Brain microvascular endothelial cell (primary cell): ENCODE measurements at regions not wholly inside any gene's neighbourhood (a gene's known extent, or its start where the extent isn't known, plus 50 kb on each side); places are given as distances from the start of the nearest gene placed in this dataset.

Experiments used
- DNase-seq: peaks from one replicate; pipeline ENCODE4 v3.0.0-alpha.2; 2020
- H3K27ac ChIP-seq: fragments of 250-450 bp; sonication (Bioruptor Pico); 2 replicates; pipeline ENCODE4 v1.5.1; 2020; ENCODE audit warnings: mild to moderate bottlenecking, moderate library complexity
- H3K27me3 ChIP-seq: fragments of 250-450 bp; sonication (Bioruptor Pico); replicated peaks from 2 replicates; pipeline ENCODE4 v1.5.1; 2020; ENCODE audit warnings: mild to moderate bottlenecking
- H3K36me3 ChIP-seq: fragments of 250-450 bp; sonication (Bioruptor Pico); replicated peaks from 2 replicates; pipeline ENCODE4 v1.5.1; 2020; ENCODE audit warnings: mild to moderate bottlenecking
- H3K4me3 ChIP-seq: 2 replicates; pipeline ENCODE4 v1.5.1; 2011; ENCODE audit warnings: low read depth, mild to moderate bottlenecking, control low read depth, low read length, moderate library complexity
- CTCF ChIP-seq: IDR thresholded peaks from 2 replicates; pipeline ENCODE4 v1.5.1; 2011; ENCODE audit warnings: low read depth, mild to moderate bottlenecking, moderate library complexity, low read length, control low read depth, inconsistent platforms; ENCODE audit errors: missing control alignments
- in situ Hi-C: cut with HindIII; loops from 2 replicates; pipeline ENCODE4 v1.10.0; 2017; ENCODE audit warnings: low sequenced_read_pairs, low pct_ligation_motif_present

DNA sequence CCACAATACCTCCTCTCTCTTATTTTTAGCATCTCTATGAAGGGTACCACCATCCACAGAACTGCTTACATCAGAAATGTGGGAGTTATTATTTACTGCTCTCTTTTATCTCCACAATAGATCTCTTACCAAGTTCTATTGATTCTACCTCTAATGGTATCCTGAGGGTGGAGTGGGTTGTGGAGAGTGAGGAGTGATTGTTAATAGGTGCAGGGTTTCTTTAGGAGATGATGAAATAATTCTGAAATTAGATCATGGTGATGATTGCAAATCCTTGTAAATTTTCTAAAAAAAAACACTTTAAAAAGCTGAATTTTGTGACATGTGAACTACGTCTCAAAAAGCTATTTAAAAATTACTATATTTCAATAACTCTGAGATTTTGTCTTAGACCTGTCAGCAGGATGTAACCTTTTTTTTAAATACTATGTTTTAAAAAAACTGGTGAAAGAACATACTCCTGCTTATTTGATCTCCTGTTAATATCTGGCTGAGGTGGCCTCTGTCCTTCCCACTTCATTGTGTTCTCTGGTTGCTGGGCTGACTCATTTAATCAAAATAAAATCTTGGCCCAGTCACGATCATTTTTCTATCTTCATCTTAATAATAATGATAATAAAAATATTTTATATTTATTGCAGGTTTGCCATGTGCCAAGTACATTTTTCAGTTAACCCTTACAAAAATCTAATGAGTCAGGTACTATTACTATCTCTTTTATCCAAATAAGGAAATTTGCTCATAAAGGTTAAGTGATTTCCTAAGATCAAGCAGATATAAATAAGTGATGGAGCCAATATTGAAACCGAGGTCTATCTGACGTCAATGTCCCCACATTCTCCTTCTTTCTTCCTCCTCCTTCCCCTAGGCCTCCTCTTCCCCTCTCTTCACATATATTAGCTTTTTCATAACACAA, 73.5 kb downstream of the GLUD2 start:
- Histone ChIP-seq H3K4me3 (no peak overlapping the region), H3K27me3 (no peaks in the 10 kb centered on the region), H3K36me3 (no peaks in the 10 kb centered on the region), H3K27ac (no peak overlapping the region)
- no peak for DNase-seq
- in situ Hi-C loops = no loop called here
- no peak for TF ChIP-seq CTCF

DNA sequence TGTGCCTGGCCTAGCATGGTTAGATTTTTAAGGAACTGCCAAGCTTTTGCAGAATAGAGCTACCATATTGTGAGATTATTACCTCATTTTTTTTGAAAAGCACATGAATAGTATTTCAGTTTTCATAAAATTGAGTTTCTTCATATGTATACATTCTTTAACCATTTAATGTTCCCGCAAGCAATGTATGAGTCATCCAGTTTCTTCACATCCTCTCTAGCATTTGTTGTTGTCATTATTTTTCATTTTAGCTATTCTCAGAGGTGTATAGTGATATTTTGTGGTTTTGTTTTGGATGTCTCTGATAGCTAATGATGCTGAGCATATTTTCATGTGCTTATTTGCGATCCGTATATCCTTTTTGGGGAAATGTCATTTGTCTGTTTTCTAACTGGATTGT, 74.9 kb downstream of the GLUD2 start:
- Histone ChIP-seq H3K27me3 (no peaks in the 10 kb centered on the region), H3K36me3 (no peaks in the 10 kb centered on the region), H3K4me3 (no peak overlapping the region), H3K27ac (no peak overlapping the region)
- in situ Hi-C loops = no loop called here
- no peak for TF ChIP-seq CTCF
- no peak for DNase-seq

- H3K36me3 ChIP-seq = no peaks in the 10 kb centered on the region
- no peak overlapping the region for H3K4me3 ChIP-seq
- TF ChIP-seq CTCF = no peak
- in situ Hi-C loops = no loop called here
- H3K27ac ChIP-seq = no peak overlapping the region
- no peaks in the 10 kb centered on the region for H3K27me3 ChIP-seq
- no peak for DNase-seq
These were observed 81.8 kb downstream of the GLUD2 start for GRCh38 chrX:121128925-121129877.

DNA sequence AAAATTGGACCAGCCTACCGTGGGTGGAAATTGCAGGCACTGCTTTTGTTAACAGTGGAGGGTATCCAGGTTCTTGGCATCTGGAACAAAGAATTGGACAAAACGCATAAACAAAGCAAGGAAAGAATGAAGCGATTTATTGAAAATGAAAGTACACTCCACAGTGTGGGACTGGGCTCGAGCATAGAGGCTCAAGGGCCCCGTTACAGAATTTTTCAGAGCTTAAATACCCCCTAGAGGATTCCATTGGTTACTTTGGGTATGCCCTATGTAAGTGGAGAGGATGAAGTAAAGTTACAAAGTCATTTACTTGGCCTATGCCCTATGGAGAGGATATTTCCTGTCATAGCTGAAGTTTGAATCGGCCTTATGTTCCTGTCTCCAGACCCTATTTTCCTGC, 85.3 kb downstream of the GLUD2 start:
- no peaks in the 10 kb centered on the region for H3K36me3 ChIP-seq
- no peak overlapping the region for H3K4me3 ChIP-seq
- no peak for TF ChIP-seq CTCF
- H3K27me3 ChIP-seq = no peaks in the 10 kb centered on the region
- DNase-seq = no peak
- in situ Hi-C loops = no loop called here
- no peak overlapping the region for H3K27ac ChIP-seq

GRCh38 chrX:121135488-121136207, 88.2 kb downstream of the GLUD2 start:
- H3K27ac ChIP-seq = no peak overlapping the region
- DNase-seq = no peak
- no peaks in the 10 kb centered on the region for H3K36me3 ChIP-seq
- in situ Hi-C loops = no loop called here
- no peak for TF ChIP-seq CTCF
- no peaks in the 10 kb centered on the region for H3K27me3 ChIP-seq
- H3K4me3 ChIP-seq = no peak overlapping the region
